Neural cell (in vitro differentiated cells): ENCODE measurements at regions not wholly inside any gene's neighbourhood (a gene's known extent, or its start where the extent isn't known, plus 50 kb on each side); places are given as distances from the start of the nearest gene placed in this dataset.

Source experiments
- H2AFZ ChIP-seq: fragments of 200-600, 300-800 bp; sonication (generic), shearing (Covaris generic); 2 replicates; pipeline ENCODE4 v1.6.0; 2014; ENCODE audit warnings: low read depth, mild to moderate bottlenecking, antibody characterized with exemption, low read length, moderate library complexity
- H3F3A ChIP-seq: fragments of 200-600 bp; shearing (Covaris generic); 2 replicates; pipeline ENCODE4 v1.6.1; 2016; ENCODE audit warnings: mild to moderate bottlenecking, moderate library complexity, mixed read lengths, antibody characterized with exemption, low read length; ENCODE audit not compliant: insufficient read depth, poor library complexity, severe bottlenecking
- H3K27ac ChIP-seq: fragments of 200-600, 300-800 bp; sonication (generic), shearing (Covaris generic); 2 replicates; pipeline ENCODE4 v1.5.1; 2014; ENCODE audit warnings: mild to moderate bottlenecking, low read length, moderate library complexity
- H3K27me3 ChIP-seq: fragments of 300-800, 200-600 bp; sonication (generic), shearing (Covaris generic); 2 replicates; pipeline ENCODE4 v1.6.0; 2014; ENCODE audit warnings: mild to moderate bottlenecking, low read depth, low read length, moderate library complexity; ENCODE audit not compliant: insufficient read depth
- H3K36me3 ChIP-seq: fragments of 300-800, 200-600 bp; sonication (generic), shearing (Covaris generic); 2 replicates; pipeline ENCODE4 v1.5.1; 2014; ENCODE audit warnings: mild to moderate bottlenecking, antibody characterized with exemption, low read length, moderate library complexity; ENCODE audit not compliant: insufficient read depth
- H3K4me2 ChIP-seq: fragments of 300-800, 200-600 bp; sonication (generic), shearing (Covaris generic); 2 replicates; pipeline ENCODE4 v1.6.0; 2014; ENCODE audit warnings: mild to moderate bottlenecking, low read length
- H3K4me3 ChIP-seq: fragments of 300-800, 200-600 bp; sonication (generic), shearing (Covaris generic); 2 replicates; pipeline ENCODE4 v1.5.1; 2014; ENCODE audit warnings: mild to moderate bottlenecking, low read length, moderate library complexity
- H3K79me2 ChIP-seq: fragments of 200-600 bp; shearing (Covaris generic); replicated peaks from 2 replicates; pipeline ENCODE4 v1.6.0; 2014; ENCODE audit warnings: mild to moderate bottlenecking, low read length, moderate library complexity; ENCODE audit not compliant: insufficient read depth
- H3K9ac ChIP-seq: fragments of 300-800, 200-600 bp; sonication (generic), shearing (Covaris generic); 2 replicates; pipeline ENCODE4 v1.6.1; 2016; ENCODE audit warnings: mild to moderate bottlenecking, low read length, mixed read lengths
- H3K9me2 ChIP-seq: fragments of 200-600 bp; shearing (Covaris generic); 2 replicates; pipeline ENCODE4 v1.6.1; 2016; ENCODE audit warnings: mild to moderate bottlenecking, low read length, mixed read lengths; ENCODE audit not compliant: insufficient read depth
- H3K9me3 ChIP-seq: fragments of 200-600, 300-800 bp; sonication (generic), shearing (Covaris generic); 2 replicates; pipeline ENCODE4 v1.6.1; 2016; ENCODE audit warnings: mild to moderate bottlenecking, mixed run types, low read length, moderate library complexity, mixed read lengths
- H4K20me1 ChIP-seq: fragments of 200-600 bp; shearing (Covaris generic); 2 replicates; pipeline ENCODE4 v1.6.1; 2016; ENCODE audit warnings: mild to moderate bottlenecking, mixed run types; ENCODE audit not compliant: insufficient read depth
- EP300 ChIP-seq: fragments of 450-650 bp; conservative IDR thresholded peaks from 2 replicates; pipeline ENCODE4 v1.6.1; 2014; ENCODE audit warnings: antibody characterized with exemption, mild to moderate bottlenecking, moderate library complexity; ENCODE audit not compliant: poor library complexity, severe bottlenecking
- EZH2 ChIP-seq: fragments of 200-600, 300-800 bp; shearing (Covaris generic), sonication (generic); IDR thresholded peaks from 2 replicates; pipeline ENCODE4 v1.6.1; 2014; ENCODE audit warnings: antibody characterized with exemption, low read length, borderline replicate concordance, mild to moderate bottlenecking; ENCODE audit not compliant: insufficient read depth, poor library complexity, severe bottlenecking
- MXI1 ChIP-seq: fragments of 450-650 bp; conservative IDR thresholded peaks from 2 replicates; pipeline ENCODE4 v1.6.1; 2014; ENCODE audit warnings: antibody characterized with exemption, mild to moderate bottlenecking; ENCODE audit not compliant: poor library complexity, severe bottlenecking
- POLR2AphosphoS5 ChIP-seq: IDR thresholded peaks from 2 replicates; pipeline ENCODE4 v1.6.1; 2012
- RAD21 ChIP-seq: fragments of 450-650 bp; conservative IDR thresholded peaks from 2 replicates; pipeline ENCODE4 v1.6.1; 2014; ENCODE audit warnings: antibody characterized with exemption, mild to moderate bottlenecking, moderate library complexity
- SMC3 ChIP-seq: fragments of 450-650 bp; conservative IDR thresholded peaks from 2 replicates; pipeline ENCODE4 v1.6.1; 2014; ENCODE audit warnings: antibody characterized with exemption, mild to moderate bottlenecking, moderate library complexity; ENCODE audit not compliant: poor library complexity
- TAF1 ChIP-seq: IDR thresholded peaks from 2 replicates; pipeline ENCODE4 v1.6.1; 2012; ENCODE audit warnings: low read depth
- TF ChIP-seq, protein P1 (sequence below): IDR thresholded peaks from 2 replicates; pipeline ENCODE4 v1.6.1; 2012; ENCODE audit warnings: borderline replicate concordance
- TF ChIP-seq, protein P2 (sequence below): fragments of 450-650 bp; IDR thresholded peaks from 2 replicates; pipeline ENCODE4 v1.5.1; 2014; ENCODE audit warnings: antibody characterized with exemption, mild to moderate bottlenecking, moderate library complexity; ENCODE audit not compliant: poor library complexity, severe bottlenecking

GRCh38 chr16:80045861-80046260 lies 445.3 kb upstream of the MAF start:
- no peaks in the 10 kb centered on the region for H4K20me1 ChIP-seq
- H3K4me2 ChIP-seq: peak overlapping the region; percentile 36
- H3K36me3 ChIP-seq: no peaks in the 10 kb centered on the region
- H3K27ac ChIP-seq: peak overlapping the region; percentile 38
- H3K4me3 ChIP-seq: peak overlapping the region; percentile 38
- H3F3A ChIP-seq: no peaks in the 10 kb centered on the region
- no peaks in the 10 kb centered on the region for H3K27me3 ChIP-seq
- H3K9me2 ChIP-seq: no peaks in the 10 kb centered on the region
- TF ChIP-seq EZH2 (no peak), TAF1 (no peak), EP300 (peak; percentile 78), SMC3 (no peak), POLR2AphosphoS5 (peak; percentile 69), RAD21 (peak; percentile 29), MXI1 (peak; percentile 26)
- TF ChIP-seq, protein P1, sequence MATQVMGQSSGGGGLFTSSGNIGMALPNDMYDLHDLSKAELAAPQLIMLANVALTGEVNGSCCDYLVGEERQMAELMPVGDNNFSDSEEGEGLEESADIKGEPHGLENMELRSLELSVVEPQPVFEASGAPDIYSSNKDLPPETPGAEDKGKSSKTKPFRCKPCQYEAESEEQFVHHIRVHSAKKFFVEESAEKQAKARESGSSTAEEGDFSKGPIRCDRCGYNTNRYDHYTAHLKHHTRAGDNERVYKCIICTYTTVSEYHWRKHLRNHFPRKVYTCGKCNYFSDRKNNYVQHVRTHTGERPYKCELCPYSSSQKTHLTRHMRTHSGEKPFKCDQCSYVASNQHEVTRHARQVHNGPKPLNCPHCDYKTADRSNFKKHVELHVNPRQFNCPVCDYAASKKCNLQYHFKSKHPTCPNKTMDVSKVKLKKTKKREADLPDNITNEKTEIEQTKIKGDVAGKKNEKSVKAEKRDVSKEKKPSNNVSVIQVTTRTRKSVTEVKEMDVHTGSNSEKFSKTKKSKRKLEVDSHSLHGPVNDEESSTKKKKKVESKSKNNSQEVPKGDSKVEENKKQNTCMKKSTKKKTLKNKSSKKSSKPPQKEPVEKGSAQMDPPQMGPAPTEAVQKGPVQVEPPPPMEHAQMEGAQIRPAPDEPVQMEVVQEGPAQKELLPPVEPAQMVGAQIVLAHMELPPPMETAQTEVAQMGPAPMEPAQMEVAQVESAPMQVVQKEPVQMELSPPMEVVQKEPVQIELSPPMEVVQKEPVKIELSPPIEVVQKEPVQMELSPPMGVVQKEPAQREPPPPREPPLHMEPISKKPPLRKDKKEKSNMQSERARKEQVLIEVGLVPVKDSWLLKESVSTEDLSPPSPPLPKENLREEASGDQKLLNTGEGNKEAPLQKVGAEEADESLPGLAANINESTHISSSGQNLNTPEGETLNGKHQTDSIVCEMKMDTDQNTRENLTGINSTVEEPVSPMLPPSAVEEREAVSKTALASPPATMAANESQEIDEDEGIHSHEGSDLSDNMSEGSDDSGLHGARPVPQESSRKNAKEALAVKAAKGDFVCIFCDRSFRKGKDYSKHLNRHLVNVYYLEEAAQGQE: no peak
- TF ChIP-seq, protein P2, sequence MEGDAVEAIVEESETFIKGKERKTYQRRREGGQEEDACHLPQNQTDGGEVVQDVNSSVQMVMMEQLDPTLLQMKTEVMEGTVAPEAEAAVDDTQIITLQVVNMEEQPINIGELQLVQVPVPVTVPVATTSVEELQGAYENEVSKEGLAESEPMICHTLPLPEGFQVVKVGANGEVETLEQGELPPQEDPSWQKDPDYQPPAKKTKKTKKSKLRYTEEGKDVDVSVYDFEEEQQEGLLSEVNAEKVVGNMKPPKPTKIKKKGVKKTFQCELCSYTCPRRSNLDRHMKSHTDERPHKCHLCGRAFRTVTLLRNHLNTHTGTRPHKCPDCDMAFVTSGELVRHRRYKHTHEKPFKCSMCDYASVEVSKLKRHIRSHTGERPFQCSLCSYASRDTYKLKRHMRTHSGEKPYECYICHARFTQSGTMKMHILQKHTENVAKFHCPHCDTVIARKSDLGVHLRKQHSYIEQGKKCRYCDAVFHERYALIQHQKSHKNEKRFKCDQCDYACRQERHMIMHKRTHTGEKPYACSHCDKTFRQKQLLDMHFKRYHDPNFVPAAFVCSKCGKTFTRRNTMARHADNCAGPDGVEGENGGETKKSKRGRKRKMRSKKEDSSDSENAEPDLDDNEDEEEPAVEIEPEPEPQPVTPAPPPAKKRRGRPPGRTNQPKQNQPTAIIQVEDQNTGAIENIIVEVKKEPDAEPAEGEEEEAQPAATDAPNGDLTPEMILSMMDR: no peak
- H3K9me3 ChIP-seq: no peaks in the 10 kb centered on the region
- H3K79me2 ChIP-seq: no peaks in the 10 kb centered on the region
- H3K9ac ChIP-seq: peak overlapping the region; percentile 28
- peak overlapping the region; percentile 22 for H2AFZ ChIP-seq

GRCh38 chr16:80041410-80041809 lies 440.9 kb upstream of the MAF start:
- H2AFZ ChIP-seq: no peak overlapping the region
- no peaks in the 10 kb centered on the region for H3K79me2 ChIP-seq

More at GRCh38 chr16:80041410-80041809, 440.9 kb upstream of the MAF start:
- TF ChIP-seq RAD21 (no peak), POLR2AphosphoS5 (no peak), TAF1 (no peak), SMC3 (no peak), MXI1 (no peak)
- TF ChIP-seq, protein P2: no peak
- Histone ChIP-seq H3K4me3 (no peak overlapping the region), H3K4me2 (no peak overlapping the region), H3K9me2 (no peaks in the 10 kb centered on the region), H3K27me3 (no peaks in the 10 kb centered on the region), H3K36me3 (no peaks in the 10 kb centered on the region), H3K9me3 (no peaks in the 10 kb centered on the region), H4K20me1 (no peaks in the 10 kb centered on the region), H3K27ac (no peak overlapping the region), H3K9ac (no peak overlapping the region), H3F3A (no peaks in the 10 kb centered on the region)
